Left renal cortex interstitium (tissue), 4 donors: ENCODE measurements at regions not wholly inside any gene's neighbourhood (a gene's known extent, or its start where the extent isn't known, plus 50 kb on each side); places are given as distances from the start of the nearest gene placed in this dataset.
"Not testable (repeated sequence)": the region's sequence is repeated elsewhere in the genome, so short reads cannot be mapped to it uniquely, and the experiment has no call there.

Experiments
- DNase-seq, 4 donors: peaks; one replicate each; pipeline ENCODE4 v3.0.0-alpha.2; 2013; ENCODE audit warnings: low read depth in 4 of 4, low spot score in 2 of 4, missing footprints in 1 of 4

DNA sequence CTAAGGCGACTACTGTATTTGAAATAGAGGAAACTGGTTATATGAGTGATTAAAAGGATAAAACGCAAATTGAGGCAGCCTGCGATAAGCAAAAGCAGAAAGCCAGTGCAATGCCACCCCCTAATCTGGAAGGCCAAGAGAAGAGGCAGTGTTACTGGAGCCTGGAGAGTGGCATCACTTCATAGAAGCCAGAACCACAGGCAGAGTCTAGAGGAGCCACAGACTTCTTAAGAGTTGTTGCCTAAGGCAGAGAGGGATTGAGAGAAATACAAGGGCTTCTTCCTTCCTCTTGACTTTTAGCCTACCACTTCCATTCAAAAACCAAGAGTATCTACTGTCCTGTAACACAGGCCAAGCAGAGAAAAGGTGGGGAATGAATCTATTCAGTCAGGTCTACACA lies 94.9 kb upstream of the SKAP2 start:
- DNase-seq, result no peak

GRCh38 chr7:26958834-26959233 lies 94.4 kb upstream of the SKAP2 start:
- DNase-seq, result no peak

GRCh38 chr7:26955516-26955915 lies 91.1 kb upstream of the SKAP2 start:
- DNase-seq, result no peak

GRCh38 chr7:26954951-26955350 lies 90.6 kb upstream of the SKAP2 start:
- DNase-seq, result peak in 1 of 4 donors; percentile 16

DNA sequence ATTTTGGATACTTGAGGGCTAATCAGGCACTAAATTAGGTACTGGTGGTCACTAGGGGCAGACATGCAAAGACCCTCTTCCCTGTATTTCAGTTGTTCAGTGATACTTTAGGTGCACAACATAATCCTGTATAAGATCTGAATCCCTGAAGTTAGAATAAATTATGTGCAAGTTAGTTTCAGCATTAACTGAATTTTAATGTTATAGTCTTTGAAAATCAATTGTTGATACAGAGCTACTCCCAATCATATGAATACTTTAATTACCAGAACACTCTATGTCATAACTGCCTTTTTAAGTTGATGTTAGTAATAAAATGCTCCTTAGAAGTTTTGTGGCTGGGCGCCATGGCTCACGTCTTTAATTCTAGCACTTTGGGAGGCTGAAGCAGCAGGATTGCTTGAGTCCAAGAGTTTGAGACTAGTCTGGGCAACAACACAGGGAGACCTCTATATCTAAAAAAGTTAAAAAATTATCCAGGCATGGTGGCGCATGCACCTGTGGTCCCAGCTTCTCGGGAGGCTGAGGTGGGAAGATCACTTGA lies 87.1 kb upstream of the SKAP2 start:
- no peak for DNase-seq

DNA sequence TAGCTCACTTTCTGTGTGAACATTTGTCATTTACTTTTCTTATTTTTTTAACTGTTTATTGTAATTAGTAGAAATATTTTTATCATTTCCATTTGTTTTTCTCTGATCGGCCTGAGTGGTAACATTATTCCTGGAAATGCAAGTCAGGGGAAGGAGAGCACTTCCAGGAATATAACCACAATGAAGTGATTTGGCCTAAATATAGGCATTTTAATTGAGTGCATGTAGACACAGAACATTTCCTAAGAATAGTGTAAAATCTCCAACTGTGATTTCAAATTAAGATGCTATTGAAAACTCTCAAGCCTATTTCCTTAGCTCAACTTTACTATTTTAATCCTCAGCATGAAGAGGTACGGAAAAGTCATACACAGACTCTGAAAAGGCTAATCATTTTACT lies 86.5 kb upstream of the SKAP2 start:
- no peak for DNase-seq

DNA sequence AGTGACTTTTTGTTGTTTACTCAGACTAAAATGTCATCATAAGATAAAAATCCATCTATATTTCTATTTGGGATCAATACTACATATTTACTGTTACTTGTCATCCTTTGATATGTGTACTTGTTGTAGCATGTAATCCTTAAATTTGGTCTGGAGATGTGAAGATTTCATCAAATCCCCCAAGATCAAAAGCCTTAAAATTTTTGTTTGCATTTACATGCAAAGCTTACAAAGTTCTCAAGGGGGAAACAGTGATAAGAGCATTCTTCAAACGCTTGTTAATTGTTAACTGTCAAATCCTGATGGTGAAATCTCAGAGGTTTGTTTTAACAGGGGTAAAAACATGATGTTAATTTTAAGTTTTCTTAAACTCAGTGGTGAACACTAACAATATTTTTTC lies 84.9 kb upstream of the SKAP2 start:
- no peak for DNase-seq

DNA sequence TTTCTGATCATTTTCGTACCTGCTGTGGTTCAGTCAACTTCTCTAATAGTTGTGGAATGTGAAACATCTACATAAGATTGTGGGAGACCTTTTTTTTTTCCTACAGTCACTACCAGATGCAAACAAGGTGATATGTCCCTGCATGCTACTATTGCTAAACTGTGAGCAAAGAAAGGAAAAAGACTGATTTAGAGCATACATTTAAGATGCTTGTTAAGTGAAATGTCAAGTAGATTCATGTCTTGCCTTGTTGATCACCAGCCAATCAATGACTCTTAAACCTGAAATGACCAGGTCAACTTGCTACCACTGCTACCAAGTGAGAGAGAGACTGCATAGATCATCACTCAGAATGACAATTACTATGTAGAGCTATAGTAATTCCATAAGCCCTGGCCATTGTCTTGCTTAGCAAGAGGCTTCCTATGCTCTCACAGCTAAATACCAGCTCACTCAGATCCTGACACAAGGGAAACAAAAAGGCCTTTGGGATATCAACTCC lies 84.3 kb upstream of the SKAP2 start:
- no peak for DNase-seq

DNA sequence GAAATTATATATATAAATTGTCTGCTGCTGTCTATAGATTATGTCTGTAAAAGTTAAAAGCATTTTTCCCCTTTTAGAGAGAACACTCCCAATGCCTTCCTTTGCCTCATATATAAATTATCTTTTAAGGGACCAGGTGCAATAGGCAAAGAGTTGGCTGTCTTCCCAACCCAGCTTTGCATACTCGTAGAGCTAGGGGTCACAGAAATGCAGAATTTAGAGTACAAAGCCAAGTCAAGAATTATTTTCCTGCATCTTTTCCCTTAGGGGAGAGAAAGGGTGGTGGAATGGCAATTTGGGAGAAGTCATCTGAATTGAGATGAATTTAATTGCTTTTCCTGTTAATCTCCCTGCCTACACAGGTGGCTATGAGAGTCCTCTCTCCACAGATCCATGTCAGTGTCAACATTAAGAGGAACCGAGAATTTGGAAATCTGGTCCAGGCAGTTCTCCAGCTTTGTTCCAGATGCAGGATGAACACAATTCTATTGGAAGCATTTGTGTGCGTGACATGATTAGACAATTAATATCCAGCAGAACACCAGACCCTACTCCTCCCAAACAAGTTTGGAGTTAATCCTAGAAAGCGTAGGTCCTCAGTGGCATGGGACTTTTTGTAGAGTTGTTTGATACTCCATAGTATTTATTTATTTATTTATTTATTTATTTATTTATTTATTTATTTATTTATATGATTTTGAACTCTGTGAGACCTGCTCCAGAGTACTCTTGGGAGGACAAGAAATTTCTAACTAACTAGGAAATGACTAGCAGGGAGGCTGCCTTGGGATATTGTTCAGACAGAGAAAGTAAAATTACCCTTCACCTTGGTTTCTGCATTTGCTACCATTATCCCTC lies 80.3 kb upstream of the SKAP2 start:
- no peak for DNase-seq

- DNase-seq, result no peak
These were observed 73.7 kb upstream of the SKAP2 start for GRCh38 chr7:26937939-26938623.

DNA sequence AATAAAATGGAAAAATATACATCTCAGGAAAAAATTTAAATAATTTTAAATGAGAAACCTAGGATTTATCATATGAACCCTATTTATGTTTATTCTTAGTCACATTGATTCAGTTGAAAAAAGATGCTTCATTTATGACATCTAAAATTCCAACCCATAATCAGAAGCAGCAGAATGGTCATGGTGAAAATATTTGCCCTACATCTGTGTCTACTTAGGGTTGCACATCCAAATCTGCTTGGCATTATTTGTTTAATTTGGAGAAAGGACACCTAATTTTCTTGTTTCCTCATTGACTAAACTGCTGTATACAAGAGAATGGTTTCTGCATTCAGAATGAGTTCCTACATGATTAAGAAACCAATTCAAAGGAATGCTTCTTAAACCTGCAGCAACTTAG lies 72.9 kb upstream of the SKAP2 start:
- no peak for DNase-seq

DNA sequence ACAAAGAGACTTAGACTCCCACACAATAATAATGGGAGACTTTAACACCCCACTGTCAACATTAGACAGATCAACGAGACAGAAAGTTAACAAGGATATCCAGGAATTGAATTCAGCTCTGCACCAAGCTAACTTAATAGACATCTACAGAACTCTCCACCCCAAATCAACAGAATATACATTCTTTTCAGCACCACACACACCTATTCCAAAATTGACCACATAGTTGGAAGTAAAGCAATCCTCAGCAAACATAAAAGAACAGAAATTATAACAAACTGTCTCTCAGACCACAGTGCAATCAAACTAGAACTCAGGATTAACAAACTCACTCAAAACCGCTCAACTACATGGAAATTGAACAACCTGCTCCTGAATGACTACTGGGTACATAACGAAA lies 68.2 kb upstream of the SKAP2 start:
- not testable (repeated sequence) for DNase-seq

GRCh38 chr7:26930845-26931244 lies 66.5 kb upstream of the SKAP2 start:
- no peak for DNase-seq

DNA sequence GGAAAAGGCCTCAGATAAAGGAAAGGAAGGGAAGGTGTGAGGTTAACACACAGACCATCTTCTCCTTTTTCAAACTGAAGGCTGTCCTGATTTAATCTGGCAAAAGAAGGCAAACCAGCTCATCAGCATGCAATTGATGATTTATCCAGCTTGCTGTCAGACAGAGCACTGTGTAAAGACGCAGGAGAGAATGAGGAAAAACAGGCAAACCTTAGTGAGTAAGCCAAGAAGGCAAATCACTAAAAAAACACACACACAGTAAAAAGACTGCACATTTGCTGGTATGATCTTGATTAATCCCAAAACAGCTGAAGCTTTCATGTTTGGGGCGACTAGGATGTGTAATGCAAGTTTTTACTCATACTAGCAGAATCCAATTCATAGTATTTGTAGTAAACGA lies 65.8 kb upstream of the SKAP2 start:
- DNase-seq, result no peak

GRCh38 chr7:26928703-26929347 lies 64.4 kb upstream of the SKAP2 start:
- DNase-seq, result no peak

DNA sequence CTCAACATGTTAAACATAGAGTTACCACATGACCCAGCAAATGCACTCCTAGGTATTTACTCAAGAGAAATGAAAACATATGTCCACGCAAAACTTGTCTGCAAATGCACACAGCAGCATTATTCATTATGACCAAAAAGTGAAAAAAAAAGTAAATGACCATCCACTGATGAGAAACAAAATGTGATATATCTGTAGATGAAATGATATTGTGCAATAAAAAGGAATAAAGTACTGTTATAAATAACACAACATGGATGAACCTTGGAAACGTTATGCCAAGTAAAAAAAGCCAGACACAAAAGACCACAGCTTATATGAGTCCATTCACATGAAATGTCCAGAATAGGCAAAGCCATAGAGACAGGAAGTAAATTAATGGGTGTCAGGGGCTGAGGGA lies 61.4 kb upstream of the SKAP2 start:
- no peak for DNase-seq

- no peak for DNase-seq
These were observed 59.9 kb upstream of the SKAP2 start for GRCh38 chr7:26924149-26924767.

DNA sequence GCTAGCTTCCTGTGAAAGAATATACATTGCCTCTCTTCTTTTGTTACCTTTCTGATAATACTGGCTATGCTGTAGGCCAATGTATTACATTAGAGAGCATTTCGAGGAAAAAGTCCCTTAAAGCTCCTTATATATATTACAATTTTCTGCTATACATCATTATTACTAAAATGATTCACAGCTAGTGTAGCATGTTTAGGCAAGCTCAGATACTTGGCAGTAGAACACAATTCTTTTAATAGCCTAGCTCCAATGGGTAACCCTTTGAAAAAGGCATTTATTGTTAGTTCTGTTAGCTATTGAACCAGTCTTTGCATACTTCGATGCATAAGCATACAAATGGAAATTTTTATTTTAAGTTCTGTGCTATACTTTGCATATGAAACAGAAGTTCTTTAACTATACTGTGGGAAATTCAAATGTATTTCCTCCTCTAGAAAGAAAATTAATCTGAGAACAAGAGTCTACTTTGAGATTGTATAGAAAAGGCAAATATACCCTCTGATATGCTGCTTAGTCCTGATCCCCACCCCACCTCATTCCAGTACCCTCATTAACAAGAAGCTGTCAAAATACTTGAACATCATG lies 55.6 kb upstream of the SKAP2 start:
- DNase-seq, result no peak

- DNase-seq, result no peak
These were observed 53.9 kb upstream of the SKAP2 start for GRCh38 chr7:26918241-26918640.

DNA sequence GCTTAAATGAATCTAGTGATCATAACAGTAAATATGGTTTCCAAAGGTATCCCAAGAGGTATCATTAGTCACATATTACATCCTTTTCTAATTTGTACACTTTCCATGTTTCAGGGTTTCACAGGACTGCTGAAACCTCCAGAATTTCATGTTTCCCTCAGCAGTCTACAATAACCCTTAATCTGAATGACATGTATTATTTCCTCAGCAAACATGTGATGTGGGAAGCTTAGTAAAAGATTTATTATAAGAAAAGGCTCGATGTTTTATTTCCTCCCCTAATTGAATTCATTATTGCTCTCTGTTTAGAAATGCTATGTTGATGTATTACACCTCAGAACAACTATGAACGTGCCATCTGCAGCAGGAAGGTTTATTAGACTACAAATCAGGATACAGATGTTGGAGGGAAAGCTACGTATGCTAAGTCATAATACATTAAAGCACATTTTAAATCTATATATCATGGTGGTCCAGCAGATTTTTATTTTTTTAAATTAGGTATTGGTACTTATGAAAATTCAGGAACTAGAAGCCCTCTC lies 52.5 kb upstream of the SKAP2 start:
- no peak for DNase-seq
